ENCODE measurements at regions not wholly inside any gene's neighbourhood (a gene's known extent, or its start where the extent isn't known, plus 50 kb on each side); places are given as distances from the start of the nearest gene placed in this dataset.

DNA sequence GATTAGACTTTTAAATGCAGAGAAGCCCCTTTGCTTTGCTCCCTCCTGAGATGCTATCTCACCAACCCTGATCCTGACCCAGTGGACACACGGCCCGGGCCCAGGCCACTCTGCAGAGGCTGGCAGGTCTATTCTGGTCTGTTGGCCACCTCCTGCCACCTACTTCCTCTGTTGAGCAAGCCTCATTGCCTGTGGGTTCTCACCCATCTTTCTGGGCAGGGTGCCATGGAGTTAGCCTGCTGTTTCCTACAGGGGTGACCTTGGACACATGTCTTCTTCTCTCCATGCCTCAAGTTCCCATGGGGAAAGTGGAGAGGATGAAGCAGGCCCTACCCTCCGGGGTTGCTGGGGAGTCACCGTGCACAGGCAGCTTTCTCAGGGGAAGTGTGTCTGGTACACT is 266.2 kb upstream of the IRX1 start:
- TF ChIP-seq, protein P1, sequence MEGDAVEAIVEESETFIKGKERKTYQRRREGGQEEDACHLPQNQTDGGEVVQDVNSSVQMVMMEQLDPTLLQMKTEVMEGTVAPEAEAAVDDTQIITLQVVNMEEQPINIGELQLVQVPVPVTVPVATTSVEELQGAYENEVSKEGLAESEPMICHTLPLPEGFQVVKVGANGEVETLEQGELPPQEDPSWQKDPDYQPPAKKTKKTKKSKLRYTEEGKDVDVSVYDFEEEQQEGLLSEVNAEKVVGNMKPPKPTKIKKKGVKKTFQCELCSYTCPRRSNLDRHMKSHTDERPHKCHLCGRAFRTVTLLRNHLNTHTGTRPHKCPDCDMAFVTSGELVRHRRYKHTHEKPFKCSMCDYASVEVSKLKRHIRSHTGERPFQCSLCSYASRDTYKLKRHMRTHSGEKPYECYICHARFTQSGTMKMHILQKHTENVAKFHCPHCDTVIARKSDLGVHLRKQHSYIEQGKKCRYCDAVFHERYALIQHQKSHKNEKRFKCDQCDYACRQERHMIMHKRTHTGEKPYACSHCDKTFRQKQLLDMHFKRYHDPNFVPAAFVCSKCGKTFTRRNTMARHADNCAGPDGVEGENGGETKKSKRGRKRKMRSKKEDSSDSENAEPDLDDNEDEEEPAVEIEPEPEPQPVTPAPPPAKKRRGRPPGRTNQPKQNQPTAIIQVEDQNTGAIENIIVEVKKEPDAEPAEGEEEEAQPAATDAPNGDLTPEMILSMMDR (conservative IDR thresholded peaks at IDR 0.05 in 1 of 2, IDR thresholded peaks at IDR 0.05 in 1 of 2; ENCODE audit: low read depth in 1 of 2, low read length in 2 of 2): no peak
- TF ChIP-seq EZH2 (IDR thresholded peaks at IDR 0.05; ENCODE audit: low read length, missing control alignments): no peak
